Lower leg skin (tissue), 3 donors: ENCODE measurements at regions not wholly inside any gene's neighbourhood (a gene's known extent, or its start where the extent isn't known, plus 50 kb on each side); places are given as distances from the start of the nearest gene placed in this dataset.

ENCODE experiments used
- CTCF ChIP-seq, 3 donors: fragments of 450-650 bp; IDR thresholded peaks; one replicate each; pipeline ENCODE4 v1.5.1; 2016; ENCODE audit warnings: antibody characterized with exemption in 3 of 3, mild to moderate bottlenecking in 3 of 3, moderate library complexity in 2 of 3
- POLR2A ChIP-seq, 2 donors: fragments of 450-650 bp; IDR thresholded peaks; one replicate each; pipeline ENCODE4 v1.6.1; 2016 to 2017; ENCODE audit warnings: antibody characterized with exemption in 2 of 2, mild to moderate bottlenecking in 1 of 2, moderate library complexity in 1 of 2

- TF ChIP-seq CTCF (IDR thresholded peaks at IDR 0.05) (no peak), POLR2A (IDR thresholded peaks at IDR 0.05) (no peak)
Observed at GRCh38 chr5:164012371-164012770, 507.0 kb downstream of the MAT2B start.
